Middle frontal gyrus (tissue), 1 donor: ENCODE measurements at regions not wholly inside any gene's neighbourhood (a gene's known extent, or its start where the extent isn't known, plus 50 kb on each side); places are given as distances from the start of the nearest gene placed in this dataset.

ENCODE experiments used
- DNase-seq: peaks from one replicate; pipeline ENCODE4 v3.0.0-alpha.2; 2015; ENCODE audit warnings: low spot score; ENCODE audit errors: extremely low spot score

DNA sequence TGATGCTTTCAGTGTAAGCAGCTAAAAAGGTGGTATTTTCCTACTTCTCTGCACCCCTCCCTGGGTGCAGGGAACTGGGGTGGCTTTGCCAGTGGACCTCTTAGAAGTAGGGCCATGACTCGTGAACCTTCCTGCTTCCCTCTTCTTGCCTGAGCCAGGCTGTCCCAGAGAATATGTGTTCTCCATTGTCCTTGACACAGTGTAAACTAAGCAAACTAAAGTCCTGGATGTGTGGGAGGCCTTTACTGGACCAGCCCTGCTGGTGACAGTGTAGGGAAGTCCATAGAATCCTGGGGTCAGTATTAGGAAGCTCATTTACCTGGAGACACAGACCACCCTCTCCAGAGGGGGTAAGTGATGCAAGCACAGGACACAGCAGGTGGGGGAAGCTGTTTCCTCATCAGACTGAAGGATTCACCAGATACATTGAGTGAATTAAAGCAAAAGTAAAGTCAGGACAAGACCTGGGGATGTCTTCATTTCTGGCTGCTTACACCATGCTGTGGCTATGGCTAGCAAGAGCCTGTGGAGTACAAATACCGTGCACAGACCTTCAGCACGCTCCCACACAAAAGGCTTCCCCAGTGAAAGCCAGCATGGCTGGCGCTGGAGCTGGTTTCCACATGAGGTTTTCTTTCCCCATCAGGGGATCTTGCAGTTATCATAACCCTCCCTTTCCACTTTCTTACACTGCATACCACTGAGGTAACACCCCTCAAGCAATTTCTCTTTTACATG, 64.8 kb upstream of the LPP start:
- DNase-seq, result no peak

DNA sequence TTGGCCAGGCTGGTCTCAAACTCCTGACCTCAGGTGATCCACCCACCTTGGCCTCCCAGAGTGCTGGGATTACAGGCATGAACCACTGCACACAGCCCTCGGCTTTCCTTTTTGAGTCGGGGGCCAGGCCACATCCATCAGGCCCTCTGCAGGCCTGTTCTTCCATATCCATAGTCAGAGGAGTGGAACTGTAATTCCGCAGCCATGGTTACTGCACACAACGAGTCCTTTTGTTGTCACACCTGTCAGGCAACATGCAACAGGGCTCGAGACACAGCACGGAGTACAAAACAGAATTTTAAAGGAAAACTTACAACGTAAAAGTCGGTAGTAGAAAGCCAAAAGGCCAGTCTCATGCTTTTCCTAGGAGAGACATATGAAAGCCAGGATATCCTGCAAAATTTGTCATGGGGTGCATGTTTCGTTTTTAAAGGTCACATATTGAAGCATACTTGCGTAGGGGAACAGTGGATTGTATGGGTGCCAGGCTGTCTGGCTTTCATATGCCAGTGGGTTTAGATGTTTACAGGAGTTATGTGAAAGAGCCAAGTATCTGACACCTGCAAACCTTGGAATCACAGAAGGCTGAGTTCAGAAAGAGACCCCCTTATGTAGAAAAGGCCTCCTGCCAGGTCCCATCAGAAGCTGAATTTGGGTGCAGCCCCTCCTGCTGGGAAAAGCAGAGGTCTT, 63.2 kb upstream of the LPP start:
- no peak for DNase-seq

DNA sequence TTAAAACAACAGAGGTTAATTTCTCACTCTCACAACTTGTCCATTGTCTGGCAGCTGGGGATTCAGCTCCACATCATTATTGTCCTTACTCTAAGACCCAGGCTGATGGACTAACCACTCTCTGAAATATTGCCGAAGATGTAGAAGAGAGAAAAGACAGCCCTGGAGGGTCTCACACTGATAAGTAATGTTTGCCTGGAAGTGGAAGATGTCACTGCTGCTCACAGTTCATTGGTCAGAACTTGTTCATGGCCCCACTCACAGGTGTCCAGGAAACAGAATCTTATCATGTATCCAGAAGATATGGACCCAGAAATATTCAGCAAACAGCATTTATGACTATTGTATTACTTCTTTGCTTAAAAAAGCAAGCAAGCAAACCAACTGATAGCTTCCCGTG, 62.2 kb upstream of the LPP start:
- no peak for DNase-seq

DNA sequence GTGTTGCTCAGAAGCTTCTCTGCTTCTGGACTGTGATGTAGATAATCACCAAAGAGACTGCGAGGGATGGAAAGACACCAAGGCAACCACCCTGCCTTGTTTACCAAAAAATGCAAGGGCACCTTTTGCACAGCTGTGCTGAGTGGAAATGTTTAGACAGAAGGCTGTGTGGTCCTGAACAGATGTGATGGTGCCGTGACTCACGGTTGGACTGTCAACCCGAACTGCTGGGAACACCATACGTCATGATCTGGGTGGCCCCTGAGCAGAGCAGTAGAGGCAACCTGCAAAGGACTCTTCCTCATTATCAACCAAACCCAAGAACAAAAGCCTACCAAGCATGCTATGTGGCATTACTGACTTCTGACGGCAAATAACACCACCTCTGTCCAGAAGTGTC, 61.3 kb upstream of the LPP start:
- DNase-seq, result no peak

DNA sequence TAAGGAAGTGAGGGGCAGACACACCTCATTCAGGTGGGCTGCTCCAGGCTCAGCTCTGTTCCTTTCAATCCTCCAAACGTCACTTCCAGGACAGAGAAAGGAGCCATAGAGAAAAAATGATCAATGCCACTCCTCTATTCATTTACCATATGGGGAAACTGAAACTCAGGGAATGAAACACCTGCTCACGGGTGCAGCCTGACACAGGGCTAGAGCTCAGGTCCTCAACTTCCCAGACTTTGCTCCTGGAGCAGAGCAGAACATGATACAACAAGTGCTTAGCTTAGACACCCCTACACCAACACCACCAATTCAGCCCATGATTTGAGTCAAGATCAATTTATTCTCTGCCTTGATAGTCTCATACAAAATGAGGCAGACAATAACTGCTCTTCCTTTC, 58.5 kb upstream of the LPP start:
- no peak for DNase-seq

DNA sequence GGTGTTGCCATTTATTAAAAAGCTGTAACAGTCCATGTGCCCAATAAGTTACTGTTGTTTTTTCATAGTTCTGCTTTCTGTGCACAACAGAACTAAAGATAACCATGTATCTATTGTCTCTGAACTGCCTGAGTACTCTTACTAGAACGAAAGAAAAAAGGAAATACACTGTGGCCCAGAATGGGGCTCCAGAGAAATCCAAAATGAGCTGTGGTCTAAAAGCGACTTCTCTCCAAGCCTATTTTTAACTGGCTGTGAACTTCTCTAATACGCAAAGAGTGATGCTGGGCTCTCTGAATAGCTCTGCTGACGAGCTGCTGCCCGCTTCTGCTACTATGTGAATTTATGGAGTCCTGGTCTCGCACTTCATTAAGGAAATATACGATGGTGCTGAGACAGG, 56.2 kb upstream of the LPP start:
- no peak for DNase-seq

DNA sequence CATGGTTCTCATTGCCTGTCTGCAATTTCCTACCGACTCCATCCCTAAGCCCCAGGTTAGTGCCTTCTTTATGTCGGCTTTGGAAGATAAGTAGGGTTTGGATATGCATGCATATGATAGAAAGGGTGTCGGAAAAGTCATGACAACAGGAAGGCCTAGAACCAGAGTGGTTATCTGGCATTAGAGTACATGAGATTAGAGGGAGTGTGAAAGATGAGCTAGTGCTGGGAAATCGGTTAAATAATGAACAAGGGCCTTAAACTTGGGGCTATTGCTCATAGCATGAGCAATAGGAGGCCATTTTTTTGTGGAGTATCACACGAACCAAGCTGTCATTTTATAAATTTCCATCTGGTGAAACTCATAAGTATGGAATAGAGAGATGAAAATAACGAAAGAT, 54.0 kb upstream of the LPP start:
- no peak for DNase-seq

DNA sequence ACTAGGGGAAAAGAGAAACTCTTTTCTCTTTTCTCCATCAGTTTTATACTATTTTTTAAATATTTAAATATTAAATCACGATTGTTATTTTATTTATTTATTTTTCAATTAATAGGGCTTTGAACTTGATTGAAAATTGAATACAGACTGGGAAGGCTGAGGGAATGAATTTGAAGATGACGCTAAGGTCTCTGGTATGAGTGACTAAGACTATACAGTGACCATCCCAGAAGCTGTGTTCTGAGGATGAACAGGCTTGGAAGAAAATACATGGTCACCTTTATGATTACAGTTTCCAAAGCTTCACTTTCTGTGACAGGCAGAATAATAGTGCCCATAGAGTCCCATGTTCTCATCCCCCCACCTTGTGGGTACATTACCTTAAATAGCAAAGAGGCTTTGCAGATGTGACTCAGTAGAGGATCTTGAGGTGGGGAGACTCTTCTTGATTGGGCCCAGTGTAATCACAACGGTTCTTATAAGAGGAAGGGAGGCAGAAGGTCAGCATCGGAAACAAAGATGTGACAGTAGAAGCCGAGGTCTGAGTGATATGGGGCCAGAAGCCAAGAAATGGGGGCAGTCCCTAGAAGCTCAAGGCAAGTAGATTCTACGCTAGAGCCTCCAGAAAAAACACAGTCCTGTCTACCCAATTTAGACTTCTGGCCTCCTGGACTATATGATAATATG, 51.0 kb upstream of the LPP start:
- DNase-seq, result no peak

DNA sequence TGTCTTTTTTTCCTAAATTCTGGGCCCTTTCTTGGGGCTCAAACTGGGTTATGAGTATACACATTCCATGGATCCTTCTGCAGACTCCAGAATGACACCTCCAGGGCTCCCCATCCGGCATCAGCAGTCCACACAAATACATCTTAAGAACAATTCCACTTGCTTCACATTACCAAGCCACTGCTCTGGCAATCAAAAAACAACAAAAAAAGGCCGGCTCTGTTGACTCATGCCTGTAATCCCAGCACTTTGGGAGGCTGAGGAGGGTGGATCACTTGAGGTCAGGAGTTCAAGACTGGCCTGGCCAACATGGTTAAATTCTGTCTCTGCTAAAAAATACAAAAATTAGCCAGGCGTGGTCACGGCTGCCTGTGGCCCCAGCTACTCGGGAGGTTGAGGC, 49.9 kb upstream of the LPP start:
- DNase-seq, result no peak
